Lower lobe of right lung (tissue), 2 donors: ENCODE measurements at regions not wholly inside any gene's neighbourhood (a gene's known extent, or its start where the extent isn't known, plus 50 kb on each side); places are given as distances from the start of the nearest gene placed in this dataset.

Source experiments
- ATAC-seq, 2 donors: fragments of 200-7000 bp; cut with Tn5 transposase; one replicate each; pipeline ENCODE4 v1.9.1; 2020 to 2022; ENCODE audit warnings: mild to moderate bottlenecking in 2 of 2, moderate library complexity in 2 of 2
- DNase-seq: peaks from one replicate; pipeline ENCODE4 v3.0.0-alpha.2; 2020
- H3K27ac ChIP-seq: fragments of 200-600 bp; one replicate; pipeline ENCODE4 v1.8.0; 2022
- H3K27me3 ChIP-seq: fragments of 200-600 bp; one replicate; pipeline ENCODE4 v1.8.0; 2022; ENCODE audit warnings: low read depth
- H3K36me3 ChIP-seq: fragments of 200-600 bp; one replicate; pipeline ENCODE4 v1.8.0; 2022; ENCODE audit warnings: mild to moderate bottlenecking
- H3K4me1 ChIP-seq: fragments of 200-600 bp; one replicate; pipeline ENCODE4 v1.8.0; 2022
- H3K4me3 ChIP-seq: fragments of 200-600 bp; one replicate; pipeline ENCODE4 v1.8.0; 2022; ENCODE audit warnings: mild to moderate bottlenecking
- H3K9me3 ChIP-seq: fragments of 200-600 bp; one replicate; pipeline ENCODE4 v1.8.0; 2022
- CTCF ChIP-seq: fragments of 200-600 bp; IDR thresholded peaks from one replicate; pipeline ENCODE4 v1.8.0; 2022; ENCODE audit warnings: antibody characterized with exemption, mild to moderate bottlenecking
- intact Hi-C: fragments of 100-400 bp; cut with DNase I; formaldehyde crosslinking; loops from one replicate; pipeline ENCODE4 v1.11.0; 2022
- donor health status: DM: no; HTN: yes; CAD: no; lungs with severe emphysema.

- ATAC-seq, result peak in 1 of 2 donors; percentile 25
- H3K9me3 ChIP-seq, result no peaks in the 10 kb centered on the region
Measured at GRCh38 chr1:177811429-177811828, 158.4 kb downstream of the SEC16B start.

DNA sequence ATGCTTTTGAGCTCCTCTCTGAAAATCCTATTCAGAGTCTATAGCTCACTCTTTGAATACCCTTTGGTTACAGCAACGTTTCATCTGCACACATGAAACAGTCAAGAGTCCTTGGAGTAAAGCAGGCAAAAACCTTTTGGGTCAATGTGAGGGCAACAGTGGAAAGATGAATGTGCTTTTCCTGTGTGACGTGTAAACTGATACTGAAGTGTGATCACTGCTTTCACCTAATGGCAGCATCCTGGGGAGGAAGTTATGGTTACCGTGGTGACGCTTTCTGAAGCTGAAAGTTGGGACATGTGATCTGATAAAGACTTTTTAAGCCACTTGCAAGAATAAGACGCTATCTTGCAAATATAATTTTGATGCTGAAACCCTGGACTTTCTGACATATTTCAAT, 160.0 kb downstream of the SEC16B start:
- no peak overlapping the region for H3K27ac ChIP-seq
- no peaks in the 10 kb centered on the region for H3K27me3 ChIP-seq
- TF ChIP-seq CTCF, result no peak
- H3K4me3 ChIP-seq, result no peak overlapping the region
- H3K36me3 ChIP-seq, result no peaks in the 10 kb centered on the region
- intact Hi-C loops, result no loop called here
- no peaks in the 10 kb centered on the region for H3K4me1 ChIP-seq
- DNase-seq, result no peak
- H3K9me3 ChIP-seq, result no peaks in the 10 kb centered on the region
- no peak for ATAC-seq

More at GRCh38 chr1:177811429-177811828, 158.4 kb downstream of the SEC16B start:
- no peak overlapping the region for H3K27ac ChIP-seq
- TF ChIP-seq CTCF, result no peak
- H3K4me3 ChIP-seq, result no peak overlapping the region
- no peak for DNase-seq
- intact Hi-C loops, result no loop called here
- H3K4me1 ChIP-seq, result no peaks in the 10 kb centered on the region
- H3K36me3 ChIP-seq, result no peaks in the 10 kb centered on the region
- no peaks in the 10 kb centered on the region for H3K27me3 ChIP-seq

DNA sequence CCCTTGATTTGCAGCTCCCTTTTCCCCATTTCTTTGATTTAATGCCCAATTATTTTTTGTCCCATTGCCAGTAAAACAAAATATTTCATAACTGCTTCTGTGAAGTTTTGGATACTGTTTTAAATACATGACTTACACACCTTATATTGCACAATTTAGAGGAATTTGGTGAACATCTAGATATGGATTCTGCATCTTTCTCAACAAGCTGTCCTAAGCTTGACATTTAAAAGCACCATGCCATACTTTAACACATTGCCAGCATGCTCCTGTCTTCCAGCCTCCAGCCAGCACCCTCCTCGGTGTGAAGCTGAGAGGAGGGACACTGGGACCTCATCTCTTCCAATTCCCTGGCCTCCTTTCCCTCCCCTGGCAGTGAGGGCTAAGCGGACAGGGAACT, 167.6 kb downstream of the SEC16B start:
- H3K9me3 ChIP-seq, result no peaks in the 10 kb centered on the region
- H3K27ac ChIP-seq, result no peak overlapping the region
- intact Hi-C loops, result no loop called here
- no peak for ATAC-seq
- no peak overlapping the region for H3K4me3 ChIP-seq
- no peak for TF ChIP-seq CTCF
- H3K36me3 ChIP-seq, result no peaks in the 10 kb centered on the region
- H3K27me3 ChIP-seq, result no peaks in the 10 kb centered on the region
- H3K4me1 ChIP-seq, result no peaks in the 10 kb centered on the region
- DNase-seq, result no peak

- no peaks in the 10 kb centered on the region for H3K9me3 ChIP-seq
- TF ChIP-seq CTCF, result no peak
- no peak overlapping the region for H3K27ac ChIP-seq
- H3K36me3 ChIP-seq, result no peaks in the 10 kb centered on the region
- intact Hi-C loops, result no loop called here
- no peak for ATAC-seq
- no peaks in the 10 kb centered on the region for H3K4me1 ChIP-seq
- no peak for DNase-seq
- H3K27me3 ChIP-seq, result no peaks in the 10 kb centered on the region
- H3K4me3 ChIP-seq, result no peak overlapping the region
Measured at GRCh38 chr1:177801790-177802189, 168.1 kb downstream of the SEC16B start.

DNA sequence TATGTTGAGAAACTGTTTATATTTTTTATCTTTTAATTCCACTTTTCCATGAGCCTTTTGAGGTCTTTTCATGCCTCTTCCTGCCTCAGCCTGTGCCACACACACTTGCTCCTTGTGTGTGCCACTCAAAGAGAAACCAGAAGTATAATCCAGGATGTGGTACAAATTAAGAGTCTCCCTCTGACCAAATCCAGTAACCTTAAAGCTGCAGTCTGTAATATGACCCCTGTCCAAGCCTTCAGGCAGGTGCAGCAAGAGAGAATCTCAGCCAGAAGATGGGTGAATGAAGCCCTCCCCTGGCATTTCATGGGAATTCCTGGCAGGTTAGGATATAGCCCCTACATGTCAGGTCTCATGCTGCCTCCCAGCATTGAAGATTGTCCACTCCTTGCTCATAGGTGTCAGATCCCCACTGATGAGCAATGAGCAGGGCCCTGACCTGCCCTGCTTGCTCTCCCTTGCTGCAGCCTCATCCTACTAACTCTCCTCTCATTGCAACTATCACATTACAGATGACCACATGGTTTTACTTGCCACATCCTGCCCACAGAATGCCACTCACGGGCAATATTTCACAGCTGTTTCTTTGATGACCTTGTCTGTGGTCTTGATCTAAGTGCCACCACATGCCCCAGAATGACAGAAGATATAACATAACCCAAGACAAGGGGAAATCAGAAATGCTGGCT, 169.3 kb downstream of the SEC16B start:
- intact Hi-C loops, result no loop called here

More for the DNA sequence above, 169.3 kb downstream of the SEC16B start:
- Histone ChIP-seq H3K4me3 (no peak overlapping the region), H3K27me3 (no peaks in the 10 kb centered on the region), H3K27ac (no peak overlapping the region), H3K36me3 (no peaks in the 10 kb centered on the region), H3K4me1 (no peaks in the 10 kb centered on the region), H3K9me3 (no peaks in the 10 kb centered on the region)
- TF ChIP-seq CTCF, result no peak
- ATAC-seq, result no peak
- no peak for DNase-seq
